Gastroesophageal sphincter (tissue), 4 donors: ENCODE measurements at regions not wholly inside any gene's neighbourhood (a gene's known extent, or its start where the extent isn't known, plus 50 kb on each side); places are given as distances from the start of the nearest gene placed in this dataset.

Experiments
- ATAC-seq: fragments of 150-250 bp; one replicate; pipeline ENCODE4 v1.9.1; 2016; ENCODE audit warnings: mild to moderate bottlenecking, moderate library complexity
- H3K27ac ChIP-seq, 4 donors: fragments of 200-600 bp; sonication (generic) in 3 of 4; 1 replicate in 3 of 4; 2 replicates in 1 of 4; pipeline ENCODE4 v1.5.1; 2016 to 2019
- H3K27me3 ChIP-seq: fragments of 200-600 bp; sonication (generic); one replicate; pipeline ENCODE4 v1.5.1; 2019
- H3K36me3 ChIP-seq, 2 donors: fragments of 200-600 bp; sonication (generic); one replicate each; pipeline ENCODE4 v1.5.1; 2019; ENCODE audit warnings: control low read depth in 1 of 2
- H3K4me1 ChIP-seq, 3 donors: fragments of 200-600 bp; sonication (generic); 1 replicate in 2 of 3; 2 replicates in 1 of 3; pipeline ENCODE4 v1.5.1; 2016 to 2019; ENCODE audit warnings: control low read depth in 2 of 3
- H3K4me3 ChIP-seq, 2 donors: fragments of 200-600 bp; sonication (generic); one replicate each; pipeline ENCODE4 v1.5.1; 2019; ENCODE audit warnings: mild to moderate bottlenecking in 1 of 2, moderate library complexity in 1 of 2
- H3K9me3 ChIP-seq, 3 donors: fragments of 200-600 bp; sonication (generic); one replicate each; pipeline ENCODE4 v1.5.1; 2017 to 2019; ENCODE audit warnings: control low read depth in 2 of 3
- CTCF ChIP-seq, 4 experiments: fragments of 200-600 bp in 2 of 4; fragments of 450-650 bp in 2 of 4; sonication (generic) in 1 of 4; IDR thresholded peaks; one replicate each; pipeline ENCODE4 v1.5.1; 2017 to 2019; ENCODE audit warnings: antibody characterized with exemption in 4 of 4, mild to moderate bottlenecking in 2 of 4, moderate library complexity in 2 of 4
- EP300 ChIP-seq: sonication (generic); formaldehyde crosslinking; IDR thresholded peaks from one replicate; pipeline ENCODE4 v1.6.1; 2017; ENCODE audit warnings: antibody characterized with exemption, mild to moderate bottlenecking
- POLR2A ChIP-seq, 2 donors: fragments of 450-650 bp; IDR thresholded peaks; one replicate each; pipeline ENCODE4 v1.6.1; 2017; ENCODE audit warnings: antibody characterized with exemption in 2 of 2, mild to moderate bottlenecking in 2 of 2, moderate library complexity in 1 of 2
- POLR2AphosphoS5 ChIP-seq: sonication (generic); formaldehyde crosslinking; IDR thresholded peaks from one replicate; pipeline ENCODE4 v1.6.1; 2017; ENCODE audit warnings: antibody characterized with exemption
- WGBS, 2 donors: methylation state at CpG; one replicate each; pipeline ENCODE4 v1.1.5; 2018; ENCODE audit warnings: low coverage in 1 of 2; 5-methylcytosine and 5-hydroxymethylcytosine counted together

GRCh38 chr9:126033318-126033717 lies 286.1 kb downstream of the PBX3 start:
- H3K27me3 ChIP-seq: peaks cover 9% of the 10 kb centered on the region
- H3K9me3 ChIP-seq: no peaks in the 10 kb centered on the region
- no peak for ATAC-seq
- H3K36me3 ChIP-seq: no peaks in the 10 kb centered on the region
- WGBS, 2 donors: 92 to 95% methylated on average over 2 to 3 of the region's 6 CpGs
- H3K4me3 ChIP-seq: no peak overlapping the region
- H3K4me1 ChIP-seq: no peaks in the 10 kb centered on the region
- TF ChIP-seq EP300: no peak
- TF ChIP-seq CTCF (IDR thresholded peaks at IDR 0.05): no peak
- TF ChIP-seq POLR2A (IDR thresholded peaks at IDR 0.05): no peak
- TF ChIP-seq POLR2AphosphoS5: no peak
- no peak overlapping the region for H3K27ac ChIP-seq

GRCh38 chr9:126033956-126034355 lies 286.8 kb downstream of the PBX3 start:
- peaks cover 9% of the 10 kb centered on the region for H3K27me3 ChIP-seq
- WGBS, 2 donors: 79% methylated on average over 2 of the region's 4 CpGs; no CpG with 5 or more reads in 1 of the 2 donors
- TF ChIP-seq EP300 (no peak), CTCF (IDR thresholded peaks at IDR 0.05) (no peak), POLR2AphosphoS5 (no peak), POLR2A (IDR thresholded peaks at IDR 0.05) (no peak)

GRCh38 chr9:126036881-126037291 lies 289.7 kb downstream of the PBX3 start:
- 22 to 39% methylated on average over 8 of the region's 19 CpGs for WGBS, 2 donors
- no peak for TF ChIP-seq POLR2A (IDR thresholded peaks at IDR 0.05)
- Histone ChIP-seq H3K9me3 (peaks cover 0 to 3% (median 0%) of the 10 kb centered on the region in 3 donors), H3K27ac (no peak overlapping the region), H3K4me3 (no peak overlapping the region), H3K27me3 (peaks cover 9% of the 10 kb centered on the region), H3K4me1 (no peaks in the 10 kb centered on the region), H3K36me3 (no peaks in the 10 kb centered on the region)
- ATAC-seq: no peak

More at GRCh38 chr9:126033956-126034355, 286.8 kb downstream of the PBX3 start:
- no peaks in the 10 kb centered on the region for H3K4me1 ChIP-seq
- no peaks in the 10 kb centered on the region for H3K9me3 ChIP-seq
- no peak overlapping the region for H3K4me3 ChIP-seq
- no peak overlapping the region for H3K27ac ChIP-seq
- no peaks in the 10 kb centered on the region for H3K36me3 ChIP-seq
- no peak for ATAC-seq

- ATAC-seq: no peak
- Histone ChIP-seq H3K4me3 (no peak overlapping the region), H3K27ac (no peak overlapping the region), H3K4me1 (no peaks in the 10 kb centered on the region), H3K27me3 (peaks cover 2% of the 10 kb centered on the region), H3K9me3 (peaks cover 0 to 21% (median 0%) of the 10 kb centered on the region in 3 donors), H3K36me3 (no peaks in the 10 kb centered on the region)
- no peak for TF ChIP-seq POLR2AphosphoS5
- TF ChIP-seq CTCF (IDR thresholded peaks at IDR 0.05): no peak
- no peak for TF ChIP-seq POLR2A (IDR thresholded peaks at IDR 0.05)
- TF ChIP-seq EP300: no peak
- WGBS, 2 donors: 96% methylated on average over 4 of the region's 6 CpGs
These were observed 287.8 kb upstream of the MVB12B start for GRCh38 chr9:126038790-126039189.

GRCh38 chr9:126043681-126044080 lies 282.9 kb upstream of the MVB12B start:
- no peaks in the 10 kb centered on the region for H3K4me1 ChIP-seq
- no peaks in the 10 kb centered on the region for H3K27me3 ChIP-seq
- TF ChIP-seq EP300 (no peak), POLR2A (IDR thresholded peaks at IDR 0.05) (no peak), CTCF (IDR thresholded peaks at IDR 0.05) (no peak), POLR2AphosphoS5 (no peak)
- H3K36me3 ChIP-seq: no peaks in the 10 kb centered on the region
- H3K4me3 ChIP-seq: no peak overlapping the region
- ATAC-seq: no peak
- no peak overlapping the region for H3K27ac ChIP-seq
- peaks cover 0 to 49% (median 0%) of the 10 kb centered on the region in 3 donors for H3K9me3 ChIP-seq
- 64 to 86% methylated on average over 3 to 4 of the region's 4 CpGs for WGBS, 2 donors
